HepG2 (cell line): ENCODE measurements at regions not wholly inside any gene's neighbourhood (a gene's known extent, or its start where the extent isn't known, plus 50 kb on each side); places are given as distances from the start of the nearest gene placed in this dataset.

Experiments
- CREB1 ChIP-seq, 2 experiments: fragments of 450-650 bp in 1 of 2; IDR thresholded peaks; 2 replicates each; pipeline ENCODE4 v1.6.1; 2016 to 2017; ENCODE audit warnings: control low read depth in 1 of 2, mild to moderate bottlenecking in 1 of 2, missing compliant biosample characterization in 1 of 2, missing genetic modification characterization in 1 of 2
- FOXO1 ChIP-seq: sonication (generic); formaldehyde crosslinking; IDR thresholded peaks from 2 replicates; pipeline ENCODE4 v1.4.0; 2020; ENCODE audit warnings: missing genetic modification reagents
- JUND ChIP-seq: sonication (generic); formaldehyde crosslinking; IDR thresholded peaks from 2 replicates; pipeline ENCODE4 v1.8.0; 2022; ENCODE audit warnings: mild to moderate bottlenecking, missing genetic modification reagents
- ZNF510 ChIP-seq: sonication (generic); formaldehyde crosslinking; IDR thresholded peaks from 2 replicates; pipeline ENCODE4 v1.4.0; 2020; ENCODE audit warnings: low read depth, mild to moderate bottlenecking, missing genetic modification reagents
- ZNF543 ChIP-seq: sonication (generic); formaldehyde crosslinking; IDR thresholded peaks from 2 replicates; pipeline ENCODE4 v1.4.0; 2020; ENCODE audit warnings: mild to moderate bottlenecking, missing genetic modification reagents
- TF ChIP-seq, protein P1 (sequence below): sonication (generic); formaldehyde crosslinking; IDR thresholded peaks from 2 replicates; pipeline ENCODE4 v1.5.0; 2020; ENCODE audit warnings: mild to moderate bottlenecking, missing genetic modification reagents, moderate library complexity

DNA sequence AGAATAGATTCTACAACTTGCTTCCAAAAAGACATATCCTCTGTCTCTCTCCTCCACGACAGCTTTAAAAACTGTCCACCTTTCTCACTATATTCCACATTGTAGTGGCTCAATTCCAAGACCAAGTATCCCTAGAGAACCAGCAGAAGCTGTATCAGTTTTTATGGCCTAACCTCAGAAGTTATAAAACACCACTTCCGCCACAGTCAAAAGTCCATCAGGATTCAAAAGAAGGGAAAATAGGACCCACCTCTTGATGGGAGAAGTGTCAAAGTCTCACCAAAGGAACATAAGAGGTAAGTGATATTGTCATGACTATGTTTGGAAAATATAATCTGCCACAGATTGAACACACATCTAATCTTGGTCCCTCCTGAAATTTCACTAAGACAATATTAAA is 299.2 kb upstream of the RGMB start:
- TF ChIP-seq, protein P1, sequence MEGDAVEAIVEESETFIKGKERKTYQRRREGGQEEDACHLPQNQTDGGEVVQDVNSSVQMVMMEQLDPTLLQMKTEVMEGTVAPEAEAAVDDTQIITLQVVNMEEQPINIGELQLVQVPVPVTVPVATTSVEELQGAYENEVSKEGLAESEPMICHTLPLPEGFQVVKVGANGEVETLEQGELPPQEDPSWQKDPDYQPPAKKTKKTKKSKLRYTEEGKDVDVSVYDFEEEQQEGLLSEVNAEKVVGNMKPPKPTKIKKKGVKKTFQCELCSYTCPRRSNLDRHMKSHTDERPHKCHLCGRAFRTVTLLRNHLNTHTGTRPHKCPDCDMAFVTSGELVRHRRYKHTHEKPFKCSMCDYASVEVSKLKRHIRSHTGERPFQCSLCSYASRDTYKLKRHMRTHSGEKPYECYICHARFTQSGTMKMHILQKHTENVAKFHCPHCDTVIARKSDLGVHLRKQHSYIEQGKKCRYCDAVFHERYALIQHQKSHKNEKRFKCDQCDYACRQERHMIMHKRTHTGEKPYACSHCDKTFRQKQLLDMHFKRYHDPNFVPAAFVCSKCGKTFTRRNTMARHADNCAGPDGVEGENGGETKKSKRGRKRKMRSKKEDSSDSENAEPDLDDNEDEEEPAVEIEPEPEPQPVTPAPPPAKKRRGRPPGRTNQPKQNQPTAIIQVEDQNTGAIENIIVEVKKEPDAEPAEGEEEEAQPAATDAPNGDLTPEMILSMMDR (CRISPR knock-in tag): no peak
- TF ChIP-seq FOXO1 (CRISPR knock-in tag) (no peak), CREB1 (IDR thresholded peaks at IDR 0.05) (no peak), CREB1 (CRISPR knock-in tag; IDR thresholded peaks at IDR 0.05) (no peak), ZNF510 (CRISPR knock-in tag) (no peak), JUND (CRISPR knock-in tag) (no peak), ZNF543 (CRISPR knock-in tag) (no peak)
